ENCODE measurements at regions not wholly inside any gene's neighbourhood (a gene's known extent, or its start where the extent isn't known, plus 50 kb on each side); places are given as distances from the start of the nearest gene placed in this dataset.

- Histone ChIP-seq H3K27ac (ENCODE audit: extremely low read length, insufficient read depth, low read length) (no peak overlapping the region), H3K36me3 (replicated peaks in 1 of 2; ENCODE audit: control insufficient read depth in 1 of 2, insufficient read depth in 2 of 2, low read length in 2 of 2) (no peaks in the 10 kb centered on the region), H4K20me1 (ENCODE audit: insufficient read depth, low read length) (no peaks in the 10 kb centered on the region), H3K4me1 (ENCODE audit: insufficient read depth, low read length) (no peaks in the 10 kb centered on the region), H3K79me2 (ENCODE audit: insufficient read depth, low read length) (no peaks in the 10 kb centered on the region), H3K27me3 (ENCODE audit: control insufficient read depth in 1 of 2, insufficient read depth in 2 of 2, low read length in 2 of 2) (no peaks in the 10 kb centered on the region), H2AFZ (ENCODE audit: low read length) (no peak overlapping the region), H3K4me2 (ENCODE audit: low read depth, low read length) (no peak overlapping the region), H3K9ac (ENCODE audit: insufficient read depth, low read depth, low read length) (no peak overlapping the region), H3K9me3 (ENCODE audit: low read length) (no peaks in the 10 kb centered on the region; the same call in 1 of the 2 replicates), H3K4me3 (replicated peaks in 1 of 3; ENCODE audit: insufficient read depth in 1 of 3, low read depth in 2 of 3, low read length in 3 of 3) (no peak overlapping the region)
- WGBS (ENCODE audit: low lambda C conversion rate), result 3% methylated on average over 3 of the region's 3 CpGs
- TF ChIP-seq ZNF124 (CRISPR knock-in tag; IDR thresholded peaks at IDR 0.05) (no peak), MTF2 (CRISPR knock-in tag; IDR thresholded peaks at IDR 0.05; ENCODE audit: borderline replicate concordance) (no peak), ZNF83 (CRISPR knock-in tag; IDR thresholded peaks at IDR 0.05; ENCODE audit: borderline replicate concordance) (no peak), ZNF205 (CRISPR knock-in tag; IDR thresholded peaks at IDR 0.05) (no peak), ZNF746 (CRISPR knock-in tag; IDR thresholded peaks at IDR 0.05) (no peak), NFATC3 (CRISPR knock-in tag; IDR thresholded peaks at IDR 0.05) (no peak), RBM39 (IDR thresholded peaks at IDR 0.05; ENCODE audit: low read depth, low read length, poor library complexity, severe bottlenecking) (no peak), SMARCE1 (IDR thresholded peaks at IDR 0.05; ENCODE audit: borderline replicate concordance) (no peak), ZNF687 (CRISPR knock-in tag; IDR thresholded peaks at IDR 0.05) (no peak)
- BruUV-seq (replicated peaks), result no TSS peak
- in situ Hi-C loops (cut with HindIII; ENCODE audit: extremely low pct_ligation_motif_present, low pct_unique_long_range_greater_than_20kb), result no loop called here
- ATAC-seq (no peak), FAIRE-seq (no peak), DNase-seq (ENCODE audit: low spot score) (no peak)
- ChIA-PET POLR2A (no interaction called here), CTCF (ENCODE audit: low intra/inter-chr PET ratio, low total read pairs) (no interaction called here)
- intact Hi-C loops (cut with micrococcal nuclease; ENCODE audit: unreplicated experiment), result no loop called here
Measured at GRCh38 chr5:21159510-21160059, 1171.6 kb upstream of the CDH18 start.
